Neural progenitor cell (in vitro differentiated cells): ENCODE measurements at regions not wholly inside any gene's neighbourhood (a gene's known extent, or its start where the extent isn't known, plus 50 kb on each side); places are given as distances from the start of the nearest gene placed in this dataset.

Experiments
- DNase-seq: peaks from one replicate; pipeline ENCODE4 v3.0.0-alpha.2; 2016; ENCODE audit warnings: low spot score
- H2AFZ ChIP-seq: fragments of 200-600 bp; sonication (generic); replicated peaks from 2 replicates; pipeline ENCODE4 v1.6.1; 2016; ENCODE audit warnings: antibody characterized with exemption
- H3F3A ChIP-seq: fragments of 200-600 bp; sonication (generic); 2 replicates; pipeline ENCODE4 v1.6.1; 2016; ENCODE audit warnings: antibody characterized with exemption, low read depth
- H3K27ac ChIP-seq: fragments of 200-600 bp; sonication (generic); 2 replicates; pipeline ENCODE4 v1.5.1; 2016; ENCODE audit warnings: mild to moderate bottlenecking
- H3K27me3 ChIP-seq: fragments of 200-600 bp; sonication (generic); 2 replicates; pipeline ENCODE4 v1.6.1; 2016; ENCODE audit warnings: mild to moderate bottlenecking, moderate library complexity
- H3K36me3 ChIP-seq: fragments of 200-600 bp; sonication (generic); 2 replicates; pipeline ENCODE4 v1.5.1; 2016
- H3K4me1 ChIP-seq: fragments of 200-600 bp; sonication (generic); 2 replicates; pipeline ENCODE4 v1.6.1; 2016; ENCODE audit warnings: mixed run types
- H3K4me2 ChIP-seq: fragments of 200-600 bp; sonication (generic); 2 replicates; pipeline ENCODE4 v1.6.1; 2016
- H3K4me3 ChIP-seq: fragments of 200-600 bp; sonication (generic); 2 replicates; pipeline ENCODE4 v1.5.1; 2016
- H3K79me2 ChIP-seq: fragments of 200-600 bp; sonication (generic); 2 replicates; pipeline ENCODE4 v1.6.1; 2016; ENCODE audit warnings: low read depth
- H3K9ac ChIP-seq: fragments of 200-600 bp; sonication (generic); 2 replicates; pipeline ENCODE4 v1.6.1; 2016
- H3K9me3 ChIP-seq: fragments of 200-600 bp; sonication (generic); 2 replicates; pipeline ENCODE4 v1.5.1; 2016; ENCODE audit warnings: low read depth
- H4K20me1 ChIP-seq: fragments of 200-600 bp; sonication (generic); 2 replicates; pipeline ENCODE4 v1.6.1; 2016; ENCODE audit warnings: low read depth
- H3K27ac Mint-ChIP-seq: 3 replicates; pipeline ENCODE4 v1.8.0; 2021; ENCODE audit warnings: mixed read lengths
- H3K27me3 Mint-ChIP-seq: 2 replicates; pipeline ENCODE4 v1.8.0; 2022; ENCODE audit warnings: low read depth, mild to moderate bottlenecking, inconsistent platforms, moderate library complexity, mixed read lengths; ENCODE audit not compliant: insufficient read depth
- H3K36me3 Mint-ChIP-seq: 3 replicates; pipeline ENCODE4 v1.8.0; 2021; ENCODE audit warnings: mixed read lengths
- H3K4me1 Mint-ChIP-seq: 3 replicates; pipeline ENCODE4 v1.8.0; 2021; ENCODE audit warnings: mixed read lengths
- H3K4me3 Mint-ChIP-seq: 3 replicates; pipeline ENCODE4 v1.8.0; 2021; ENCODE audit warnings: mild to moderate bottlenecking, moderate library complexity, mixed read lengths
- H3K9me3 Mint-ChIP-seq: 3 replicates; pipeline ENCODE4 v1.8.0; 2020; ENCODE audit warnings: mixed read lengths
- CTCF ChIP-seq: fragments of 200-600 bp; sonication (generic); IDR thresholded peaks from 2 replicates; pipeline ENCODE4 v1.5.1; 2017; ENCODE audit warnings: antibody characterized with exemption, mild to moderate bottlenecking
- EZH2 ChIP-seq: fragments of 200-600 bp; sonication (generic); IDR thresholded peaks from 2 replicates; pipeline ENCODE4 v1.6.1; 2017; ENCODE audit warnings: antibody characterized with exemption, mild to moderate bottlenecking, moderate library complexity
- EZH2phosphoT487 ChIP-seq: fragments of 200-600 bp; sonication (generic); IDR thresholded peaks from 2 replicates; pipeline ENCODE4 v1.6.1; 2017; ENCODE audit warnings: antibody characterized with exemption

- Mint-ChIP-seq H3K27me3 (peaks cover 2% of the 10 kb centered on the region), H3K36me3 (no peaks in the 10 kb centered on the region), H3K9me3 (no peaks in the 10 kb centered on the region), H3K4me1 (peaks cover 14% of the 10 kb centered on the region), H3K4me3 (no peak overlapping the region), H3K27ac (no peak overlapping the region)
- H3K27ac ChIP-seq, result no peak overlapping the region
- no peak overlapping the region for H3K9ac ChIP-seq
- H3K9me3 ChIP-seq, result no peaks in the 10 kb centered on the region
- no peak overlapping the region for H3K4me3 ChIP-seq
- H3K36me3 ChIP-seq, result no peaks in the 10 kb centered on the region
- peak; percentile 30 for DNase-seq
- H3K4me2 ChIP-seq, result no peak overlapping the region
- no peaks in the 10 kb centered on the region for H3F3A ChIP-seq
- no peak for TF ChIP-seq CTCF
- no peak for TF ChIP-seq EZH2
- TF ChIP-seq EZH2phosphoT487, result no peak
- H3K27me3 ChIP-seq, result no peaks in the 10 kb centered on the region
- H3K79me2 ChIP-seq, result no peaks in the 10 kb centered on the region
- no peaks in the 10 kb centered on the region for H4K20me1 ChIP-seq
- no peak overlapping the region for H2AFZ ChIP-seq
- peaks cover 15% of the 10 kb centered on the region for H3K4me1 ChIP-seq
Observed at GRCh38 chr14:98819132-98819866, 452.7 kb downstream of the BCL11B start.

- no peak overlapping the region for H3K27ac ChIP-seq
- peaks cover 14% of the 10 kb centered on the region for H3K4me1 Mint-ChIP-seq
Observed at GRCh38 chr14:98819867-98820206, 452.2 kb downstream of the BCL11B start.

GRCh38 chr14:98822917-98823316 is 449.1 kb downstream of the BCL11B start:
- Histone ChIP-seq H3K9me3 (no peaks in the 10 kb centered on the region), H3K4me2 (no peak overlapping the region), H3K36me3 (no peaks in the 10 kb centered on the region), H3F3A (no peaks in the 10 kb centered on the region), H3K79me2 (no peaks in the 10 kb centered on the region), H3K4me1 (peaks cover 15% of the 10 kb centered on the region), H2AFZ (no peak overlapping the region), H3K4me3 (no peak overlapping the region), H3K27ac (no peak overlapping the region), H3K27me3 (no peaks in the 10 kb centered on the region), H4K20me1 (no peaks in the 10 kb centered on the region), H3K9ac (no peak overlapping the region)
- DNase-seq, result no peak
- no peaks in the 10 kb centered on the region for H3K9me3 Mint-ChIP-seq
- peaks cover 14% of the 10 kb centered on the region for H3K4me1 Mint-ChIP-seq
- no peak overlapping the region for H3K27ac Mint-ChIP-seq
- TF ChIP-seq EZH2 (no peak), CTCF (no peak), EZH2phosphoT487 (no peak)
- peaks cover 2% of the 10 kb centered on the region for H3K27me3 Mint-ChIP-seq
- H3K36me3 Mint-ChIP-seq, result no peaks in the 10 kb centered on the region
- H3K4me3 Mint-ChIP-seq, result no peak overlapping the region

More at GRCh38 chr14:98819867-98820206, 452.2 kb downstream of the BCL11B start:
- H3K27me3 Mint-ChIP-seq, result peaks cover 2% of the 10 kb centered on the region
- Histone ChIP-seq H3K27me3 (no peaks in the 10 kb centered on the region), H3K36me3 (no peaks in the 10 kb centered on the region), H4K20me1 (no peaks in the 10 kb centered on the region), H3F3A (no peaks in the 10 kb centered on the region), H3K79me2 (no peaks in the 10 kb centered on the region), H3K9me3 (no peaks in the 10 kb centered on the region), H3K4me3 (no peak overlapping the region), H3K4me1 (peaks cover 15% of the 10 kb centered on the region), H3K9ac (no peak overlapping the region), H3K4me2 (no peak overlapping the region), H2AFZ (no peak overlapping the region)
- H3K9me3 Mint-ChIP-seq, result no peaks in the 10 kb centered on the region
- H3K27ac Mint-ChIP-seq, result no peak overlapping the region
- no peak for DNase-seq
- no peaks in the 10 kb centered on the region for H3K36me3 Mint-ChIP-seq
- TF ChIP-seq EZH2 (no peak), CTCF (no peak)
- H3K4me3 Mint-ChIP-seq, result no peak overlapping the region
